GM23338 (cell line): ENCODE measurements at regions not wholly inside any gene's neighbourhood (a gene's known extent, or its start where the extent isn't known, plus 50 kb on each side); places are given as distances from the start of the nearest gene placed in this dataset.

Experiments used
- ATAC-seq: fragments of 200-7000 bp; cut with Tn5 transposase; 3 replicates; pipeline ENCODE4 v1.9.1; 2020
- DNase-seq: peaks from one replicate; pipeline ENCODE4 v3.0.0-alpha.2; 2015; ENCODE audit warnings: low spot score
- H2AFZ ChIP-seq: fragments of 200-600 bp; sonication (generic); 2 replicates; pipeline ENCODE4 v1.8.0; 2016; ENCODE audit warnings: antibody characterized with exemption, mild to moderate bottlenecking, moderate library complexity
- H3F3A ChIP-seq: fragments of 200-600 bp; sonication (generic); replicated peaks from 2 replicates; pipeline ENCODE4 v1.8.0; 2017; ENCODE audit warnings: antibody characterized with exemption, mixed run types, low read depth
- H3K27ac ChIP-seq: fragments of 200-600 bp; sonication (generic); 2 replicates; pipeline ENCODE4 v1.6.1; 2016; ENCODE audit warnings: low read depth
- H3K27me3 ChIP-seq: fragments of 200-600 bp; sonication (generic); 2 replicates; pipeline ENCODE4 v1.8.0; 2016; ENCODE audit warnings: mild to moderate bottlenecking, mixed run types, moderate library complexity; ENCODE audit not compliant: insufficient read depth
- H3K36me3 ChIP-seq: fragments of 200-600 bp; sonication (generic); 2 replicates; pipeline ENCODE4 v1.8.0; 2016; ENCODE audit warnings: mild to moderate bottlenecking; ENCODE audit not compliant: insufficient read depth
- H3K4me1 ChIP-seq: fragments of 200-600 bp; sonication (generic); 2 replicates; pipeline ENCODE4 v1.8.0; 2016; ENCODE audit warnings: mild to moderate bottlenecking, moderate library complexity; ENCODE audit not compliant: insufficient read depth
- H3K4me2 ChIP-seq: fragments of 200-600 bp; sonication (generic); 2 replicates; pipeline ENCODE4 v1.7.1; 2017; ENCODE audit warnings: mixed run types
- H3K4me3 ChIP-seq: fragments of 200-600 bp; sonication (generic); 2 replicates; pipeline ENCODE4 v1.6.1; 2016; ENCODE audit warnings: mixed run types
- H3K79me2 ChIP-seq: fragments of 200-600 bp; sonication (generic); replicated peaks from 2 replicates; pipeline ENCODE4 v1.8.0; 2017; ENCODE audit warnings: mild to moderate bottlenecking; ENCODE audit not compliant: insufficient read depth
- H3K9me2 ChIP-seq: fragments of 200-600 bp; sonication (generic); 2 replicates; pipeline ENCODE4 v1.8.0; 2017; ENCODE audit not compliant: insufficient read depth
- H4K20me1 ChIP-seq: fragments of 200-600 bp; sonication (generic); replicated peaks from 2 replicates; pipeline ENCODE4 v1.8.0; 2017; ENCODE audit warnings: mild to moderate bottlenecking; ENCODE audit not compliant: insufficient read depth
- H3K27ac Mint-ChIP-seq: 2 replicates; pipeline ENCODE4 v1.8.0; 2020; ENCODE audit warnings: inconsistent platforms, mild to moderate bottlenecking, moderate library complexity, mixed read lengths
- H3K27me3 Mint-ChIP-seq: 3 replicates; pipeline ENCODE4 v1.8.0; 2022; ENCODE audit warnings: low read depth, mild to moderate bottlenecking, moderate library complexity, mixed read lengths, inconsistent platforms; ENCODE audit not compliant: insufficient read depth, poor library complexity
- H3K36me3 Mint-ChIP-seq: 3 replicates; pipeline ENCODE4 v1.8.0; 2021; ENCODE audit warnings: low read depth, mild to moderate bottlenecking, inconsistent platforms, moderate library complexity, mixed read lengths
- H3K4me1 Mint-ChIP-seq: 3 replicates; pipeline ENCODE4 v1.8.0; 2020; ENCODE audit warnings: mild to moderate bottlenecking, inconsistent platforms, mixed read lengths
- H3K4me3 Mint-ChIP-seq: 3 replicates; pipeline ENCODE4 v1.8.0; 2021; ENCODE audit warnings: moderate library complexity, mild to moderate bottlenecking, inconsistent platforms, mixed read lengths
- H3K9me3 Mint-ChIP-seq: 3 replicates; pipeline ENCODE4 v1.8.0; 2020; ENCODE audit warnings: moderate library complexity, mild to moderate bottlenecking, inconsistent platforms, mixed read lengths
- CREB1 ChIP-seq: fragments of 250-450 bp; sonication (Bioruptor Pico); IDR thresholded peaks from 2 replicates; pipeline ENCODE4 v1.5.0; 2020; ENCODE audit warnings: low read depth, mild to moderate bottlenecking, moderate library complexity
- EZH2 ChIP-seq: fragments of 200-600 bp; sonication (generic); IDR thresholded peaks from one replicate; pipeline ENCODE4 v1.8.0; 2017; ENCODE audit warnings: antibody characterized with exemption, mild to moderate bottlenecking, low read depth; ENCODE audit not compliant: unreplicated experiment
- EZH2phosphoT487 ChIP-seq: fragments of 200-600 bp; sonication (generic); IDR thresholded peaks from one replicate; pipeline ENCODE4 v1.8.1; 2018; ENCODE audit warnings: antibody characterized with exemption; ENCODE audit not compliant: unreplicated experiment
- JUNB ChIP-seq: IDR thresholded peaks from one replicate; pipeline ENCODE4 v1.6.1; 2016; ENCODE audit warnings: antibody characterized with exemption; ENCODE audit not compliant: unreplicated experiment
- NANOG ChIP-seq: IDR thresholded peaks from 2 replicates; pipeline ENCODE4 v1.6.1; 2016; ENCODE audit warnings: antibody characterized with exemption, borderline replicate concordance
- POLR2AphosphoS5 ChIP-seq: IDR thresholded peaks from 2 replicates; pipeline ENCODE4 v1.6.1; 2016; ENCODE audit warnings: antibody characterized with exemption, low read depth
- STAT1 ChIP-seq: IDR thresholded peaks from one replicate; pipeline ENCODE4 v1.6.1; 2016; ENCODE audit warnings: antibody characterized with exemption; ENCODE audit not compliant: unreplicated experiment
- ZNF114 ChIP-seq: fragments of 250-450 bp; sonication (Bioruptor Pico); IDR thresholded peaks from 2 replicates; pipeline ENCODE4 v1.5.0; 2020; ENCODE audit warnings: mild to moderate bottlenecking, moderate library complexity
- ZNF331 ChIP-seq: fragments of 250-450 bp; sonication (Bioruptor Pico); IDR thresholded peaks from 2 replicates; pipeline ENCODE4 v1.5.0; 2020; ENCODE audit warnings: low read depth, mild to moderate bottlenecking, moderate library complexity
- TF ChIP-seq, protein P1 (sequence below), 2 experiments: fragments of 200-600 bp in 1 of 2; sonication (generic) in 1 of 2; conservative IDR thresholded peaks; 2 replicates each; pipeline versions ENCODE4 v1.5.1 to v1.6.1; 2016 to 2017; ENCODE audit warnings: antibody characterized with exemption in 2 of 2, low read depth in 2 of 2, mild to moderate bottlenecking in 2 of 2, moderate library complexity in 1 of 2
- TF ChIP-seq, protein P2 (sequence below): IDR thresholded peaks from 2 replicates; pipeline ENCODE4 v1.6.1; 2016; ENCODE audit warnings: antibody characterized with exemption
- TF ChIP-seq, protein P3 (sequence below): IDR thresholded peaks from one replicate; pipeline ENCODE4 v1.6.1; 2018; ENCODE audit warnings: antibody characterized with exemption; ENCODE audit not compliant: unreplicated experiment
- TF ChIP-seq, protein P4 (sequence below): fragments of 250-450 bp; sonication (Bioruptor Pico); IDR thresholded peaks from 2 replicates; pipeline ENCODE4 v1.5.0; 2020; ENCODE audit warnings: mild to moderate bottlenecking, moderate library complexity

DNA sequence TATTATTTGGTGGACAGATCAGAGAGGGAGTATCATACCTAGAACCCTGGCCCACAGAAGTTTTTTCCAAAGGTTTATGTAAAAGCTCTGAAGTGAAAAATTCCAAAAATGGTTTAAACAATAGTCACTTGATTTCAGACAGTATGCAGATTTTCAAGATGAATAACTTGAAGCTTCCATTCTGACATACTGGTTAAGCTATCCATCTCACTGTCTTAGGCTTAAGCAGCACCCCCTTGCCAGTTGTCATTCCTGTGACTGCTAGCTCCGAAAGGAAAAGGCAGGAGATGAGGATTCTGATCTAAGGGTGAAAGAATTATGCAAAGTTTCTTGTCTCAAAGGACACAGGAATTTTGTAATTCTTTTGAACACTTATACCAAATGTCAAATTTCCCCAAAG lies 337.5 kb upstream of the THBS1 start:
- Histone ChIP-seq H3K9me2 (peaks cover 20% of the 10 kb centered on the region), H3K27me3 (no peaks in the 10 kb centered on the region), H3K36me3 (peaks cover 5% of the 10 kb centered on the region; the same call in 1 of the 2 replicates), H4K20me1 (no peaks in the 10 kb centered on the region), H3K27ac (no peak overlapping the region), H2AFZ (no peak overlapping the region), H3K79me2 (no peaks in the 10 kb centered on the region), H3K4me1 (peaks cover 4% of the 10 kb centered on the region; the same call in 1 of the 2 replicates), H3F3A (no peaks in the 10 kb centered on the region), H3K4me3 (no peak overlapping the region), H3K4me2 (no peak overlapping the region)
- ATAC-seq (no peak), DNase-seq (no peak)
- Mint-ChIP-seq H3K36me3 (no peaks in the 10 kb centered on the region), H3K27me3 (peaks cover 2% of the 10 kb centered on the region), H3K9me3 (no peaks in the 10 kb centered on the region), H3K27ac (no peak overlapping the region), H3K4me1 (peaks cover 4% of the 10 kb centered on the region; the same call in 2 of the 3 replicates), H3K4me3 (no peak overlapping the region)
- TF ChIP-seq ZNF331 (CRISPR knock-in tag) (no peak), EZH2phosphoT487 (no peak), STAT1 (no peak), EZH2 (no peak), NANOG (no peak), ZNF114 (no peak), JUNB (no peak), CREB1 (CRISPR knock-in tag) (no peak), POLR2AphosphoS5 (no peak)
- TF ChIP-seq, protein P1, sequence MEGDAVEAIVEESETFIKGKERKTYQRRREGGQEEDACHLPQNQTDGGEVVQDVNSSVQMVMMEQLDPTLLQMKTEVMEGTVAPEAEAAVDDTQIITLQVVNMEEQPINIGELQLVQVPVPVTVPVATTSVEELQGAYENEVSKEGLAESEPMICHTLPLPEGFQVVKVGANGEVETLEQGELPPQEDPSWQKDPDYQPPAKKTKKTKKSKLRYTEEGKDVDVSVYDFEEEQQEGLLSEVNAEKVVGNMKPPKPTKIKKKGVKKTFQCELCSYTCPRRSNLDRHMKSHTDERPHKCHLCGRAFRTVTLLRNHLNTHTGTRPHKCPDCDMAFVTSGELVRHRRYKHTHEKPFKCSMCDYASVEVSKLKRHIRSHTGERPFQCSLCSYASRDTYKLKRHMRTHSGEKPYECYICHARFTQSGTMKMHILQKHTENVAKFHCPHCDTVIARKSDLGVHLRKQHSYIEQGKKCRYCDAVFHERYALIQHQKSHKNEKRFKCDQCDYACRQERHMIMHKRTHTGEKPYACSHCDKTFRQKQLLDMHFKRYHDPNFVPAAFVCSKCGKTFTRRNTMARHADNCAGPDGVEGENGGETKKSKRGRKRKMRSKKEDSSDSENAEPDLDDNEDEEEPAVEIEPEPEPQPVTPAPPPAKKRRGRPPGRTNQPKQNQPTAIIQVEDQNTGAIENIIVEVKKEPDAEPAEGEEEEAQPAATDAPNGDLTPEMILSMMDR (conservative IDR thresholded peaks at IDR 0.05; ENCODE audit: low read depth in 2 of 2) = no peak
- TF ChIP-seq, protein P2, sequence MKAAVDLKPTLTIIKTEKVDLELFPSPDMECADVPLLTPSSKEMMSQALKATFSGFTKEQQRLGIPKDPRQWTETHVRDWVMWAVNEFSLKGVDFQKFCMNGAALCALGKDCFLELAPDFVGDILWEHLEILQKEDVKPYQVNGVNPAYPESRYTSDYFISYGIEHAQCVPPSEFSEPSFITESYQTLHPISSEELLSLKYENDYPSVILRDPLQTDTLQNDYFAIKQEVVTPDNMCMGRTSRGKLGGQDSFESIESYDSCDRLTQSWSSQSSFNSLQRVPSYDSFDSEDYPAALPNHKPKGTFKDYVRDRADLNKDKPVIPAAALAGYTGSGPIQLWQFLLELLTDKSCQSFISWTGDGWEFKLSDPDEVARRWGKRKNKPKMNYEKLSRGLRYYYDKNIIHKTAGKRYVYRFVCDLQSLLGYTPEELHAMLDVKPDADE = no peak
- TF ChIP-seq, protein P3, sequence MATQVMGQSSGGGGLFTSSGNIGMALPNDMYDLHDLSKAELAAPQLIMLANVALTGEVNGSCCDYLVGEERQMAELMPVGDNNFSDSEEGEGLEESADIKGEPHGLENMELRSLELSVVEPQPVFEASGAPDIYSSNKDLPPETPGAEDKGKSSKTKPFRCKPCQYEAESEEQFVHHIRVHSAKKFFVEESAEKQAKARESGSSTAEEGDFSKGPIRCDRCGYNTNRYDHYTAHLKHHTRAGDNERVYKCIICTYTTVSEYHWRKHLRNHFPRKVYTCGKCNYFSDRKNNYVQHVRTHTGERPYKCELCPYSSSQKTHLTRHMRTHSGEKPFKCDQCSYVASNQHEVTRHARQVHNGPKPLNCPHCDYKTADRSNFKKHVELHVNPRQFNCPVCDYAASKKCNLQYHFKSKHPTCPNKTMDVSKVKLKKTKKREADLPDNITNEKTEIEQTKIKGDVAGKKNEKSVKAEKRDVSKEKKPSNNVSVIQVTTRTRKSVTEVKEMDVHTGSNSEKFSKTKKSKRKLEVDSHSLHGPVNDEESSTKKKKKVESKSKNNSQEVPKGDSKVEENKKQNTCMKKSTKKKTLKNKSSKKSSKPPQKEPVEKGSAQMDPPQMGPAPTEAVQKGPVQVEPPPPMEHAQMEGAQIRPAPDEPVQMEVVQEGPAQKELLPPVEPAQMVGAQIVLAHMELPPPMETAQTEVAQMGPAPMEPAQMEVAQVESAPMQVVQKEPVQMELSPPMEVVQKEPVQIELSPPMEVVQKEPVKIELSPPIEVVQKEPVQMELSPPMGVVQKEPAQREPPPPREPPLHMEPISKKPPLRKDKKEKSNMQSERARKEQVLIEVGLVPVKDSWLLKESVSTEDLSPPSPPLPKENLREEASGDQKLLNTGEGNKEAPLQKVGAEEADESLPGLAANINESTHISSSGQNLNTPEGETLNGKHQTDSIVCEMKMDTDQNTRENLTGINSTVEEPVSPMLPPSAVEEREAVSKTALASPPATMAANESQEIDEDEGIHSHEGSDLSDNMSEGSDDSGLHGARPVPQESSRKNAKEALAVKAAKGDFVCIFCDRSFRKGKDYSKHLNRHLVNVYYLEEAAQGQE = no peak
- TF ChIP-seq, protein P4, sequence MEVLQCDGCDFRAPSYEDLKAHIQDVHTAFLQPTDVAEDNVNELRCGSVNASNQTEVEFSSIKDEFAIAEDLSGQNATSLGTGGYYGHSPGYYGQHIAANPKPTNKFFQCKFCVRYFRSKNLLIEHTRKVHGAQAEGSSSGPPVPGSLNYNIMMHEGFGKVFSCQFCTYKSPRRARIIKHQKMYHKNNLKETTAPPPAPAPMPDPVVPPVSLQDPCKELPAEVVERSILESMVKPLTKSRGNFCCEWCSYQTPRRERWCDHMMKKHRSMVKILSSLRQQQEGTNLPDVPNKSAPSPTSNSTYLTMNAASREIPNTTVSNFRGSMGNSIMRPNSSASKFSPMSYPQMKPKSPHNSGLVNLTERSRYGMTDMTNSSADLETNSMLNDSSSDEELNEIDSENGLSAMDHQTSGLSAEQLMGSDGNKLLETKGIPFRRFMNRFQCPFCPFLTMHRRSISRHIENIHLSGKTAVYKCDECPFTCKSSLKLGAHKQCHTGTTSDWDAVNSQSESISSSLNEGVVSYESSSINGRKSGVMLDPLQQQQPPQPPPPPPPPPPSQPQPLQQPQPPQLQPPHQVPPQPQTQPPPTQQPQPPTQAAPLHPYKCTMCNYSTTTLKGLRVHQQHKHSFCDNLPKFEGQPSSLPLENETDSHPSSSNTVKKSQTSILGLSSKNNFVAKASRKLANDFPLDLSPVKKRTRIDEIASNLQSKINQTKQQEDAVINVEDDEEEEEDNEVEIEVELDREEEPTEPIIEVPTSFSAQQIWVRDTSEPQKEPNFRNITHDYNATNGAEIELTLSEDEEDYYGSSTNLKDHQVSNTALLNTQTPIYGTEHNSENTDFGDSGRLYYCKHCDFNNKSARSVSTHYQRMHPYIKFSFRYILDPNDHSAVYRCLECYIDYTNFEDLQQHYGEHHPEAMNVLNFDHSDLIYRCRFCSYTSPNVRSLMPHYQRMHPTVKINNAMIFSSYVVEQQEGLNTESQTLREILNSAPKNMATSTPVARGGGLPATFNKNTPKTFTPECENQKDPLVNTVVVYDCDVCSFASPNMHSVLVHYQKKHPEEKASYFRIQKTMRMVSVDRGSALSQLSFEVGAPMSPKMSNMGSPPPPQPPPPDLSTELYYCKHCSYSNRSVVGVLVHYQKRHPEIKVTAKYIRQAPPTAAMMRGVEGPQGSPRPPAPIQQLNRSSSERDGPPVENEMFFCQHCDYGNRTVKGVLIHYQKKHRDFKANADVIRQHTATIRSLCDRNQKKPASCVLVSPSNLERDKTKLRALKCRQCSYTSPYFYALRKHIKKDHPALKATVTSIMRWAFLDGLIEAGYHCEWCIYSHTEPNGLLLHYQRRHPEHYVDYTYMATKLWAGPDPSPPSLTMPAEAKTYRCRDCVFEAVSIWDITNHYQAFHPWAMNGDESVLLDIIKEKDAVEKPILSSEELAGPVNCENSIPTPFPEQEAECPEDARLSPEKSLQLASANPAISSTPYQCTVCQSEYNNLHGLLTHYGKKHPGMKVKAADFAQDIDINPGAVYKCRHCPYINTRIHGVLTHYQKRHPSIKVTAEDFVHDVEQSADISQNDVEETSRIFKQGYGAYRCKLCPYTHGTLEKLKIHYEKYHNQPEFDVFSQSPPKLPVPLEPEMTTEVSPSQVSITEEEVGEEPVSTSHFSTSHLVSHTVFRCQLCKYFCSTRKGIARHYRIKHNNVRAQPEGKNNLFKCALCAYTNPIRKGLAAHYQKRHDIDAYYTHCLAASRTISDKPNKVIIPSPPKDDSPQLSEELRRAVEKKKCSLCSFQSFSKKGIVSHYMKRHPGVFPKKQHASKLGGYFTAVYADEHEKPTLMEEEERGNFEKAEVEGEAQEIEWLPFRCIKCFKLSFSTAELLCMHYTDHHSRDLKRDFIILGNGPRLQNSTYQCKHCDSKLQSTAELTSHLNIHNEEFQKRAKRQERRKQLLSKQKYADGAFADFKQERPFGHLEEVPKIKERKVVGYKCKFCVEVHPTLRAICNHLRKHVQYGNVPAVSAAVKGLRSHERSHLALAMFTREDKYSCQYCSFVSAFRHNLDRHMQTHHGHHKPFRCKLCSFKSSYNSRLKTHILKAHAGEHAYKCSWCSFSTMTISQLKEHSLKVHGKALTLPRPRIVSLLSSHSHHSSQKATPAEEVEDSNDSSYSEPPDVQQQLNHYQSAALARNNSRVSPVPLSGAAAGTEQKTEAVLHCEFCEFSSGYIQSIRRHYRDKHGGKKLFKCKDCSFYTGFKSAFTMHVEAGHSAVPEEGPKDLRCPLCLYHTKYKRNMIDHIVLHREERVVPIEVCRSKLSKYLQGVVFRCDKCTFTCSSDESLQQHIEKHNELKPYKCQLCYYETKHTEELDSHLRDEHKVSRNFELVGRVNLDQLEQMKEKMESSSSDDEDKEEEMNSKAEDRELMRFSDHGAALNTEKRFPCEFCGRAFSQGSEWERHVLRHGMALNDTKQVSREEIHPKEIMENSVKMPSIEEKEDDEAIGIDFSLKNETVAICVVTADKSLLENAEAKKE = no peak
